ENCODE measurements at regions not wholly inside any gene's neighbourhood (a gene's known extent, or its start where the extent isn't known, plus 50 kb on each side); places are given as distances from the start of the nearest gene placed in this dataset.

DNA sequence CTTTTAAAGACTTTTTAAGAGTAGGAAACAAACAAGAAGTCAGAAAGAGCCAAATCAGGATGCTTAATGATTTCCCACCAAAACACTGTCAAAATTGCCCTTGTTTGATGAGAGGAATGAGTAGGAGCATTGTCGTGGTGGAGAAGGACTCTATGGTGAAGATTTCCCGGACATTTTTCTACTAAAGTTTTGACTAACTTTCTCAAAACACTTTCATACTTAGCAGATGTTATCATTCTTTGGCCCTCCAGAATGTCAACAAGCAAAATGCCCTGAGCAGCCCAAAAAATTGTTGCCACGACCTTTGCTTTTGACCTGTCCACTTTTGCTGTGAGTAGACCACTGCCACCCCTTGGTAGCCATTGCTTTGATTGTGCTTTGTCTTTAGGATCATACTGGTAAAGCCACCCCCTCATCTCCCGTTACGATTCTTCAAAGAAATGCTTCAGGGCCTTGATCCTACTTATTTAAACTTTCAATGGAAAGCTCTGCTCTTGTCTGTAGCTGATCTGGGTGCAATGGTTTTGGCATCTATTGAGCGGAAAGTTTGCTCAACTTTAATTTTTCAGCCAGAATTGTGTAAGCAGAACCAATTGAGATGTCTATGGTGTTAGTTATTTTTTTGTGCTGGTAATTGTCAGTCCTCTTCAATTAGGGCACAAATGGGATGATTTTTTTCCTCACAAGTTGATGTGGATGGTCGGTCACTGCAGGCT lies 67.2 kb downstream of the ADM start:
- peaks cover 23% of the 10 kb centered on the region for H3K4me1 ChIP-seq (ENCODE audit: control insufficient read depth, insufficient read depth, low read length)
- dilution Hi-C loops (cut with HindIII; ENCODE audit: low sequenced_read_pairs, unreplicated experiment): no loop called here
- H2BK5ac ChIP-seq (ENCODE audit: low read depth, low read length, poor library complexity, severe bottlenecking): peak overlapping the region; percentile 38
- H3K79me1 ChIP-seq (ENCODE audit: low read depth in 1 of 2, low read length in 2 of 2): 0 out of 4 replicates have a peak, but pooled peaks cover 0 to under 1% of the 10 kb centered on the region in 2 experiments
- peak overlapping the region; percentile 19; the same call in 1 of the 2 replicates for H3K14ac ChIP-seq (replicated peaks; ENCODE audit: low read depth, low read length)
- BruUV-seq (replicated peaks): no TSS peak
- DNase-seq (no peak), ATAC-seq (ENCODE audit: low read depth) (no peak)
- H2AFZ ChIP-seq (replicated peaks; ENCODE audit: low read length, poor library complexity): no peak overlapping the region
- H4K5ac ChIP-seq (ENCODE audit: low read depth, low read length): peak overlapping the region; percentile 74
- no peak overlapping the region for H3K4me2 ChIP-seq (ENCODE audit: low read depth, low read length)
- peak overlapping the region; percentile 36; the same call in 1 of the 2 replicates for H2BK20ac ChIP-seq (ENCODE audit: low read depth, low read length)
- no peak overlapping the region for H3K4me3 ChIP-seq (ENCODE audit: insufficient read depth, low read depth, low read length)
- no peak overlapping the region for H3K9ac ChIP-seq (ENCODE audit: low read depth, low read length)
- no peak overlapping the region for H3K23ac ChIP-seq (ENCODE audit: low read depth, low read length)
- peak overlapping the region; percentile 78 for H3K18ac ChIP-seq (ENCODE audit: low read depth, low read length)
- peak overlapping the region; percentile 52; the same call in 1 of the 2 replicates for H3K27ac ChIP-seq (ENCODE audit: insufficient read depth, low read length)
- ChIA-PET CTCF (no interaction called here), POLR2A (ENCODE audit: unreplicated experiment) (interaction anchor here (1.6 kb wide), 1 partner anchor 62 kb away, joined by 3 read pairs; no protein-coding TSS in a partner anchor)
- no peak overlapping the region for H3K4ac ChIP-seq (ENCODE audit: low read depth, low read length)
- H4K20me1 ChIP-seq (ENCODE audit: insufficient read depth, low read length): no peaks in the 10 kb centered on the region
- H3K36me3 ChIP-seq (ENCODE audit: control insufficient read depth, insufficient read depth, low read length): no peaks in the 10 kb centered on the region
- TF ChIP-seq, protein P1, sequence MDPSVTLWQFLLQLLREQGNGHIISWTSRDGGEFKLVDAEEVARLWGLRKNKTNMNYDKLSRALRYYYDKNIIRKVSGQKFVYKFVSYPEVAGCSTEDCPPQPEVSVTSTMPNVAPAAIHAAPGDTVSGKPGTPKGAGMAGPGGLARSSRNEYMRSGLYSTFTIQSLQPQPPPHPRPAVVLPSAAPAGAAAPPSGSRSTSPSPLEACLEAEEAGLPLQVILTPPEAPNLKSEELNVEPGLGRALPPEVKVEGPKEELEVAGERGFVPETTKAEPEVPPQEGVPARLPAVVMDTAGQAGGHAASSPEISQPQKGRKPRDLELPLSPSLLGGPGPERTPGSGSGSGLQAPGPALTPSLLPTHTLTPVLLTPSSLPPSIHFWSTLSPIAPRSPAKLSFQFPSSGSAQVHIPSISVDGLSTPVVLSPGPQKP (IDR thresholded peaks at IDR 0.05; ENCODE audit: borderline replicate concordance, low read depth, low read length): no peak
- TF ChIP-seq POLR2A (IDR thresholded peaks at IDR 0.05; ENCODE audit: low read depth, low read length) (no peak), RAD21 (IDR thresholded peaks at IDR 0.05; ENCODE audit: low read length) (no peak), CEBPB (IDR thresholded peaks at IDR 0.05; ENCODE audit: low read depth, low read length) (no peak), MAFK (IDR thresholded peaks at IDR 0.05; ENCODE audit: low read depth, low read length) (no peak), CHD1 (IDR thresholded peaks at IDR 0.05; ENCODE audit: low read depth, low read length) (no peak), NFE2L2 (IDR thresholded peaks at IDR 0.05; ENCODE audit: low read depth, low read length) (no peak), RFX5 (IDR thresholded peaks at IDR 0.05; ENCODE audit: low read depth, low read length) (no peak)
- TF ChIP-seq, protein P2, sequence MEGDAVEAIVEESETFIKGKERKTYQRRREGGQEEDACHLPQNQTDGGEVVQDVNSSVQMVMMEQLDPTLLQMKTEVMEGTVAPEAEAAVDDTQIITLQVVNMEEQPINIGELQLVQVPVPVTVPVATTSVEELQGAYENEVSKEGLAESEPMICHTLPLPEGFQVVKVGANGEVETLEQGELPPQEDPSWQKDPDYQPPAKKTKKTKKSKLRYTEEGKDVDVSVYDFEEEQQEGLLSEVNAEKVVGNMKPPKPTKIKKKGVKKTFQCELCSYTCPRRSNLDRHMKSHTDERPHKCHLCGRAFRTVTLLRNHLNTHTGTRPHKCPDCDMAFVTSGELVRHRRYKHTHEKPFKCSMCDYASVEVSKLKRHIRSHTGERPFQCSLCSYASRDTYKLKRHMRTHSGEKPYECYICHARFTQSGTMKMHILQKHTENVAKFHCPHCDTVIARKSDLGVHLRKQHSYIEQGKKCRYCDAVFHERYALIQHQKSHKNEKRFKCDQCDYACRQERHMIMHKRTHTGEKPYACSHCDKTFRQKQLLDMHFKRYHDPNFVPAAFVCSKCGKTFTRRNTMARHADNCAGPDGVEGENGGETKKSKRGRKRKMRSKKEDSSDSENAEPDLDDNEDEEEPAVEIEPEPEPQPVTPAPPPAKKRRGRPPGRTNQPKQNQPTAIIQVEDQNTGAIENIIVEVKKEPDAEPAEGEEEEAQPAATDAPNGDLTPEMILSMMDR (conservative IDR thresholded peaks at IDR 0.05; ENCODE audit: low read depth, low read length): no peak
- H3K9me1 ChIP-seq (ENCODE audit: insufficient read depth, low read length): peaks cover 18% of the 10 kb centered on the region; the same call in 1 of the 2 replicates
- H3K9me3 ChIP-seq (ENCODE audit: control insufficient read depth, insufficient read depth, low read length): no peaks in the 10 kb centered on the region
- H2AK5ac ChIP-seq (ENCODE audit: low read depth, low read length): no peak overlapping the region
- H3K27me3 ChIP-seq (ENCODE audit: control insufficient read depth, insufficient read depth, low read length): no peaks in the 10 kb centered on the region
- H2BK15ac ChIP-seq (ENCODE audit: low read depth, low read length): no peak overlapping the region
- peak overlapping the region in 1 of 2 experiments; percentile 37; a peak in 1 of 4 replicates for H4K8ac ChIP-seq (ENCODE audit: low read depth in 2 of 2, low read length in 2 of 2)
- intact Hi-C loops (cut with micrococcal nuclease): no loop called here
- WGBS, 2 experiments (ENCODE audit: extremely low coverage in 2 of 2, insufficient read length in 1 of 2): 80% methylated on average over 1 of the region's 7 CpGs; no CpG with 5 or more reads in 1 of the 2 experiments
- no peak overlapping the region for H3K56ac ChIP-seq (ENCODE audit: extremely low read depth, insufficient read depth, low read length)
- no peak overlapping the region for H2AK9ac ChIP-seq (replicated peaks; ENCODE audit: low read depth, low read length, poor library complexity)
- peak overlapping the region; percentile 26; the same call in 1 of the 2 replicates for H2BK120ac ChIP-seq (ENCODE audit: low read depth, low read length)
- H4K91ac ChIP-seq (ENCODE audit: insufficient read depth, low read depth, low read length): no peak overlapping the region
- in situ Hi-C loops (cut with MboI; ENCODE audit: low sequenced_read_pairs): no loop called here

Measured in IMR-90 (cell line).